ENCODE measurements at regions not wholly inside any gene's neighbourhood (a gene's known extent, or its start where the extent isn't known, plus 50 kb on each side); places are given as distances from the start of the nearest gene placed in this dataset.
A peak's percentile ranks its signal among the peaks of the same experiment; 100 is the strongest.

GRCh38 chr2:44825702-44826101 lies 115.8 kb upstream of the SIX3 start:
- ATAC-seq, result no peak

GRCh38 chr2:44826601-44827000 lies 114.9 kb upstream of the SIX3 start:
- no peak for ATAC-seq

- ATAC-seq, result no peak
These were observed 111.7 kb upstream of the SIX3 start for GRCh38 chr2:44829771-44830170.

GRCh38 chr2:44833171-44834069 lies 108.1 kb upstream of the SIX3 start:
- ATAC-seq, result peak in 1 of 2 donors; percentile 24

DNA sequence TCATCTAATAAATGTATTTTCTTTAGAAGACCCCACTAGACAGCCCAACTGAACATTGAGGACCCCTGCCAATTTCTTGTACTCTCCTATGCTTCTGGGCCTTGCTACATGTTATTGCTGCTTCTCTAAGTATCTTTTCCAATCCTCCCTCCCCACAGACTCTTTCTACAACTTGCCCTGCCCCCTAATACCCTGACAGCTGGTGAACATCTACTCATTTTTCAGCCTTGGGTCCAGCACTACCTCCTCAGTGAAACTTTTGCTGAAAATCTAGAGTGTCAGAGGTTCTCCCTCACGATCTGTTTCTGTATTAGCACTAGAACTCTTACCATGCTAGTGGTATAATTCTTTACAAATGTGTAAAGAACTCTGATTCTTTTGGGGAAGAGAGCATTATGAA lies 106.8 kb upstream of the SIX3 start:
- ATAC-seq, result no peak

DNA sequence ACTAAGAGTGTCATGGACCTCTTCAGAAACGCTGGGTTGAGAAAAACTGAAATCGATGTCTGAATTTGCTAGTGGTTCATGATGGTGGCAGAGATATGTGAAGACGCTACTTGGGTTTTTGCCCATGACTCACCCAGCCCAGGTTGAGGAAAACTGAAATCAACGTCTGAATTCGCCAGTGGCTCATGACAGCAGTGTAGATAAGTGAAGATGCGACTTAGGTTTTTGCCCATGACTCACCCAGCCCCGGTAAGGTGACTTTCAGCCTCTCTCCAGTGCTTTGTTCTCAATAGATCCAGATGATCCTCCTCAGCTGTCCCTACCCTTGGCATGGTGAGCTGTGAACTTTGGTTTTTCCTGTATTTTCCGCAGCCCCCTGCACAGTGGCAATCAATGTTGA lies 105.3 kb upstream of the SIX3 start:
- ATAC-seq, result peak; percentile 91 to 94

DNA sequence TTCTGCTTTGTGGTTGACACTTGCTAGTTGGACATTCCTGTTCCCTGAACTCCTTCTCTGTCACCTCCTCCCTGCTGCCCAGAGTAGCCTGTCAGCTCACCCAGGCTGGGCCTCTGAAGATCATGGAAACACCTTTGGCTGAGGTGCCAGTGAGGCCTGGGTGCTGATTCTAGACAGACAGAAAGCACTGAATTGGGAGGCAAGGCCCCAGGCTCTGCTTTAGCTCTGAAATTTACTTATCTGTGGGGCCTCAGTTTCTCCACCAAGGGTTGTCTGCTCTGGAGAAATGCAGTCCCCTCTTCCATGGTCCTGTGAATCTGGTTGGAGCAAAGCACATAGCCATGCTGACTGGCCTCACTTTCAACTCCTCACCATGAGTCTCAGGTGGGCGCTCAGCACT lies 104.6 kb upstream of the SIX3 start:
- ATAC-seq, result no peak

- ATAC-seq, result no peak
These were observed 103.2 kb upstream of the SIX3 start for GRCh38 chr2:44838116-44838790.

DNA sequence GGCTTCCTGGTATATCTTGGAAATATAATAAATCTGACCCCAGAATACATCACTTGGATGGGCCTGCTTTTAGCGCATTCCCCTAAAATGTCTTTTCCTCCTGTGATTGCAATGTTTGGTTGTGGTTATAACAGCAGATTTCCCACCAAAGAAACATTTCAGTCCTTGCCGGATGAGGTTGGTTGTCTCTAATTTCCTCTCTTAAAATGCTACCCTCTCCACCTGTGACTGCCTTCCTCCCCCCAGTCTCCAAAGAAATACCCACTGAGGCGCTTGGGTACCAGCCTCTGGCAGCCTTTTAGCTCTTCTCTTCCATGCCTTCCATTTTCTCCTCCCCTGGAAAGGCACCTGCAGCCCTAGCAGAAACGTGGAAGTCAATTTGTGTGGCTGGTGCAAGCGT lies 102.1 kb upstream of the SIX3 start:
- no peak for ATAC-seq

GRCh38 chr2:44839771-44840502 lies 101.6 kb upstream of the SIX3 start:
- ATAC-seq, result no peak

DNA sequence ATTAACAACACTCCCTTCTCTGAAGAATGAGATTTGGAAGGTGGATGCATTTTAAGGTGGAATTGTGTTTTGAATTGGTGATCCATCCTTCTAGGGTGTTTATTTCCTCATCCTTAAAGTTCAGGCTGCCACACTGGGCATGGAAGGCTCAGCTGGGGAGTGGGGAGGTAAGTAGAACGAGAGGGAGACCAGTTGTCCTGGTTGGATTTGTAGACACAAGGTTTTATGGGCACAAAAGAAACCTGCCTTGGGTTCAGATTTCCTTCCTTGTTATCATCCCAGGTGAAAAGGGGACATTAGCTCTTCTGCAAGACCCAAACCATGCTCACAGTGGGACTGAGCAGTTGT lies 101.0 kb upstream of the SIX3 start:
- no peak for ATAC-seq

DNA sequence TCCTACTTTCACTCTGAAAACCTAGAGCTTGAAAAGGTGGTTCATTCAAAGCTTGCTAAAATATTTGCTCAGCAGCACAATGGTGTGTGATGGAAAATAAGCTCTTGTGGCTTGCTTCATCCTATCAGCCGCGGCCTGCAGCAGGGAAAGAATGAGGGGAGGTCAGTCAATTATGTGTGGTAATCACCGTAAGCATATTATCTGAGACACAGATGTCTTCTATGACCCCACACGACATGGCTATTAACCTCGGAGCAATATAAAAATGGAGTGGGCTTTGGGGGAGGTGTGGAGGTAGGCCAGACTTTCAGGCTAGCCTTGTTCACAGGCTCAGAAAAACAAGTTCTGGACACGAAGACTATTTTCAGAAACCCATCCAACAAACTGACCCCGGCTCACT lies 98.4 kb upstream of the SIX3 start:
- no peak for ATAC-seq

DNA sequence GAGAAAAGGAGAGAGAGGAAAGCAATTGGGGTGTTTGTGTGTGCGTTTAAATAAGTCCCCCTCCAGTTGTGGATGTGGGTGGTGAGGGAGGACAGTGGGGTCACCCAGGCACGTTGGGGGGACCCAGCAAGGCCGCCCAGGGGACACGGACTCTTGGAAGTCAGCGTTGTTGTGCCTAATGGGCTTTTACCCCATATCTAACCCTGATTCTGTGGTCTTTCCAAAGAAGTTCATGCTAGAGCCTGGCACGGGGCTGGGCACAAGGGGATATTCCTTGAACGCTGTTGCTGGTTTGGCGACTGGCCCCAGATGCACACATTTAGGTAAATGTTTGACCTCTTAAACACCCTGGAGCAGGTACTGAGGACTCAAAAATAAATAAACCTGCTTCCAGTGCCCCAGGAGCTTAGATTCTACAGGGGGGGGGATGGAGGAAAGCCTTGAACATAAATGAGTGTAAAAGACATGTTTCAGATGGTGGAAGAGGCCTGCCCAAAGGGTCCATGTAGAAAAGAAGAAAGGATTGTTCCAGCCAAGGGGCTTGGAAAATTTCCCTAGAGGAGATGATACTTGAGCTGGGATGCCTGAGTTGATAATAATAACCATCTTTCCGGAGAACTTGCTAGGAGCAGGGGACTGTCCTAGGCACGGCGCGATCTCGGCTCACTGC lies 97.7 kb upstream of the SIX3 start:
- no peak for ATAC-seq

- no peak for ATAC-seq
These were observed 96.7 kb upstream of the SIX3 start for GRCh38 chr2:44844651-44845270.

- ATAC-seq, result no peak
These were observed 93.5 kb upstream of the SIX3 start for GRCh38 chr2:44848026-44848425.

- ATAC-seq, result no peak
These were observed 91.5 kb upstream of the SIX3 start for GRCh38 chr2:44850016-44850415.

- no peak for ATAC-seq
These were observed 90.0 kb upstream of the SIX3 start for GRCh38 chr2:44851518-44851917.

DNA sequence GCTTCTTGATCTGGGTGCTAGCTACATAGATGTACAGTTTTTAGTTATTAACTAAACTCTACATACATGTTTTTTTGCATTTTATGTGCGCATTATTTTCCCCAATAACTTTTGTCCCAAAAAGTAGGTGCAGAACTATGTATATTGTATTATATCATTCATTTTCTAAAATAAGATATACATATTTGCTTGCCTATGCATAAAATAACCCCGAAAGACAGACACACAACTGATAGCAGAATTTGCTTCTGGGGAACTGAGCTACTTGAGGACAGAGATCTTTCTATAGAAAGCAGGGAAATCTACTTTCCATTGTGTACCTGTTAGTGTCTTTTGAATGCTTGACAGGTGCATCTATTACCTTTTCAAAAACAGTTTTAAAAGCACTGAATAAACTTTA lies 88.9 kb upstream of the SIX3 start:
- ATAC-seq, result no peak

GRCh38 chr2:44859337-44859736 lies 82.2 kb upstream of the SIX3 start:
- no peak for ATAC-seq

DNA sequence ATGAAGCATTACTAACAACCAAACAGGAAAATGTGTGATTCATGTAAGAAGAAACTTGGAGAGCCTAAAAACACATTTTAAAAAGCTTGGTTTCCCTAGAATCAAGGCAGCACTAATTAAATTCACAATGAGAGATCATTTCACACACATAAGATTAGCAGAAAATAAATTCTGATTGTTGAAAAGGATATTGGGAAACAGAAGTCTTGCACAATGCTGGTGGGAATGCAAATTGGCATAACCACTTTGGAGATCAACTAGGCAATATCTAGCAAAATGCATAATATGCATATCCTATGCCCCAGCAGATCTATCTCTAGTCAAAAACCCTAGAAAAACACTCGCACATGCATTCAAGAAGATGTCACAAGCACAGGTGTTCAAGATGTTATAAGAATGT lies 75.3 kb upstream of the SIX3 start:
- ATAC-seq, result no peak

DNA sequence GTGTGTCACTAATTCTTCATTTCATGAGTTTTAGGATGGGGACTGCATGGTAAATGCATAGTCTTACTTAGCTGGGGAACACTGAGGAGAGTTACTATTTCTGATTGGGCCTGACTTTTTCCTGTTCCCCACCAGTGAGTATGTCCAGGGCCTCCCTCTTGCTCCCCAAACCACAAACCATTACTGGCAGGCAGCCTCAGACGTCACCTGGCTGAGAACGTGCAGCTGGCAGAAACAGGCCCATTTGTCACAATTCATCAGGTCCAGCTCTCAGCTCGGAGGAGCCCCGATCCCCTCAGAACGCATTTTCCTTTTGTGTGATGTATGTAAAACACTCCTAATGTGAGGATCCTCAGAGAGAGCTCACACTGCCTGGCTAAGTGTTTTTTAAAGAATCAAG lies 71.7 kb upstream of the SIX3 start:
- ATAC-seq, result no peak

DNA sequence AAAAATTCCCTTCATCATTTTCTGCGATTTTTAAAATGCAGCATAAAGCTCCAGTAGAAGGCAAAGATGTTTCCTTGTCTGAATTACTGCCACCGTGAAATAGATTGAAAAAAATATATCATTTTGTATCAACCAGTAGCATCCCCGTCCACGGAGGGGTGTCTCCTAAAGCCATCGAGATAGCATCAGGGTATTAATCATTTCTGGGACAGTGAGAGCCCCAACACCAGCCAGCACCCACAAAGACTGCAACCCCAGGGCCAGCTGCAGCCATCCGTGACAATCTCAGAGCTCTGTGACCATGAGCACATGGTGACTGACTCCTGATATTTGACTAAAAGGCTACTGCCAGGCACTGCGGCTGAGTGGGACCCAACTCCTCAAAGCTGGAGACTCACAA lies 64.1 kb upstream of the SIX3 start:
- ATAC-seq, result no peak

All from activated CD4-positive, CD25-positive, alpha-beta regulatory T cell treated with anti-CD3 and anti-CD28 coated beads, Interleukin-2, amount 50 U/mL, for 24 hours (primary cell).